ENCODE measurements at regions not wholly inside any gene's neighbourhood (a gene's known extent, or its start where the extent isn't known, plus 50 kb on each side); places are given as distances from the start of the nearest gene placed in this dataset.

DNA sequence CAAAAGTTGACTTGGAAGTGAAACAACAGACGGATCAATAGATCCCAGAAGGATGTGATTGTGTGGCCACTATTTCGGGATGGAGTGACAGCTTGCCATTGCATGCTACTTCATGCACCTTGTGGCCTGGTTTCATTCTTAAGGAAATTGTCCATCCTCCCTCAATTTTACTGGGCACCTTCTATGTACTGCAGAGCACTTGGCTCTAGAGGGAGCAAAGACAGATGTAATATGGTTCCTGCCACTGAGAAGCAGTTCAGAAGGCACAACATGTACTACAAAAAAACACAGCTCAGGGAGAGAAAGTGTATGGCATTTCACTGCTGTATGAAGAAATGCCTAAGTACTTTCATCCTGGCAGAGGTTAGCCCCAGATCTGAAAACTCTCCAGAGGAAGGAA lies 91.9 kb downstream of the FOXA2 start:
- H3K4me2 ChIP-seq (ENCODE audit: insufficient read depth, insufficient read length, low read length), result no peak overlapping the region
- no peak overlapping the region for H2BK15ac ChIP-seq (ENCODE audit: low read depth, low read length)
- no peak overlapping the region for H3K9ac ChIP-seq (ENCODE audit: extremely low read depth, insufficient read length, low read length)
- Mint-ChIP-seq H3K27me3 (ENCODE audit: low read depth) (peaks cover 53% of the 10 kb centered on the region), H3K36me3 (ENCODE audit: insufficient read depth in 1 of 3, low read depth in 3 of 3) (no peaks in the 10 kb centered on the region), H3K4me3 (no peak overlapping the region), H3K27ac (no peak overlapping the region), H3K4me1 (peaks cover 19 to 21% of the 10 kb centered on the region in 2 experiments), H3K9me3 (peaks cover 0 to 5% of the 10 kb centered on the region in 2 experiments; a peak in 1 of 5 replicates)
- no peak overlapping the region for H3K27ac ChIP-seq (ENCODE audit: insufficient read length, low read depth, low read length)
- no peak overlapping the region for H3K56ac ChIP-seq (ENCODE audit: insufficient read length, low read depth, low read length)
- H3K27me3 ChIP-seq (ENCODE audit: insufficient read depth, low read length), result no peaks in the 10 kb centered on the region
- TF ChIP-seq, protein P1, sequence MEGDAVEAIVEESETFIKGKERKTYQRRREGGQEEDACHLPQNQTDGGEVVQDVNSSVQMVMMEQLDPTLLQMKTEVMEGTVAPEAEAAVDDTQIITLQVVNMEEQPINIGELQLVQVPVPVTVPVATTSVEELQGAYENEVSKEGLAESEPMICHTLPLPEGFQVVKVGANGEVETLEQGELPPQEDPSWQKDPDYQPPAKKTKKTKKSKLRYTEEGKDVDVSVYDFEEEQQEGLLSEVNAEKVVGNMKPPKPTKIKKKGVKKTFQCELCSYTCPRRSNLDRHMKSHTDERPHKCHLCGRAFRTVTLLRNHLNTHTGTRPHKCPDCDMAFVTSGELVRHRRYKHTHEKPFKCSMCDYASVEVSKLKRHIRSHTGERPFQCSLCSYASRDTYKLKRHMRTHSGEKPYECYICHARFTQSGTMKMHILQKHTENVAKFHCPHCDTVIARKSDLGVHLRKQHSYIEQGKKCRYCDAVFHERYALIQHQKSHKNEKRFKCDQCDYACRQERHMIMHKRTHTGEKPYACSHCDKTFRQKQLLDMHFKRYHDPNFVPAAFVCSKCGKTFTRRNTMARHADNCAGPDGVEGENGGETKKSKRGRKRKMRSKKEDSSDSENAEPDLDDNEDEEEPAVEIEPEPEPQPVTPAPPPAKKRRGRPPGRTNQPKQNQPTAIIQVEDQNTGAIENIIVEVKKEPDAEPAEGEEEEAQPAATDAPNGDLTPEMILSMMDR (conservative IDR thresholded peaks at IDR 0.05), result no peak
- no peaks in the 10 kb centered on the region for H3K79me1 ChIP-seq (ENCODE audit: insufficient read depth, low read depth, low read length, poor library complexity, severe bottlenecking)
- no peak overlapping the region for H2BK5ac ChIP-seq (ENCODE audit: insufficient read length, low read length)
- no peaks in the 10 kb centered on the region for H4K20me1 ChIP-seq (ENCODE audit: control insufficient read depth, insufficient read depth, insufficient read length)
- H2BK12ac ChIP-seq (ENCODE audit: insufficient read length, low read depth, low read length), result no peak overlapping the region
- DNase-seq, result no peak
- no peak overlapping the region for H4K8ac ChIP-seq (replicated peaks; ENCODE audit: insufficient read length, low read depth, low read length)
- H2BK20ac ChIP-seq (ENCODE audit: low read depth, low read length, poor library complexity, severe bottlenecking), result no peak overlapping the region
- H4K91ac ChIP-seq (ENCODE audit: insufficient read length, low read depth, low read length), result no peak overlapping the region
- H2AK5ac ChIP-seq (ENCODE audit: insufficient read length, low read length), result no peak overlapping the region
- H3K23me2 ChIP-seq (ENCODE audit: insufficient read length, low read depth, low read length, poor library complexity, severe bottlenecking), result no peaks in the 10 kb centered on the region
- H3K18ac ChIP-seq (ENCODE audit: insufficient read length, low read depth, low read length), result no peak overlapping the region
- H2BK120ac ChIP-seq (ENCODE audit: low read depth, low read length, poor library complexity, severe bottlenecking), result no peak overlapping the region
- H2AFZ ChIP-seq (ENCODE audit: low read length), result no peak overlapping the region
- H3K23ac ChIP-seq (ENCODE audit: insufficient read length, low read depth, low read length), result no peak overlapping the region
- no peak overlapping the region for H4K5ac ChIP-seq (ENCODE audit: insufficient read length, low read depth, low read length)
- no peaks in the 10 kb centered on the region for H3K9me3 ChIP-seq (ENCODE audit: control insufficient read depth, low read depth, low read length)
- H3T11ph ChIP-seq (ENCODE audit: low read length), result no peak overlapping the region
- H3K4me1 ChIP-seq (ENCODE audit: insufficient read depth, low read length), result peaks cover 6% of the 10 kb centered on the region; the same call in 1 of the 2 replicates
- H3K14ac ChIP-seq (ENCODE audit: insufficient read depth, low read length), result no peak overlapping the region
- no peak overlapping the region for H3K4ac ChIP-seq (ENCODE audit: low read depth, low read length)
- no peaks in the 10 kb centered on the region for H3K79me2 ChIP-seq (ENCODE audit: insufficient read depth, low read length)
- WGBS (ENCODE audit: extremely low coverage, insufficient read length, low lambda C conversion rate), result no CpG with 5 or more reads among the region's 2 CpGs

Data from H9 (cell line).